ENCODE measurements at regions not wholly inside any gene's neighbourhood (a gene's known extent, or its start where the extent isn't known, plus 50 kb on each side); places are given as distances from the start of the nearest gene placed in this dataset.
"Not testable (repeated sequence)": the region's sequence is repeated elsewhere in the genome, so short reads cannot be mapped to it uniquely, and the experiment has no call there.

DNA sequence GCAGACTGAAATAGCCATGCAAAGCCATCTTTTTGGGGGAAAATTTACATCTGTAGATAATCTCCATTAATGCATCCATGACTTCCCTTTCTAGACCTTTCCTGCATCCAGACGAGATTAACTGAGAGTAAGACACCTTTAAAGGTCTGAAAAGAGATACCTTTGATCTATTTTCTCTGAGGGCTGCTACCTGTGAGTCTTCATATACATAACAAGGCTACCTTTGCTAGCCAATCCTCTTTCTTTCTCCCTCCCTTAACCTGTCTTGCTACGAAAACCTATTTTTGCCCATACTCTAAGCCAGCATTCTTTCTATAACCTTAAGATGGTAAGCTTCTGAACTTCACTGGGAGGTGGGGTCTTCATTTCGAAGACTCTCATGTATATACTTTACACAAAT is 908.5 kb upstream of the FBXO33 start:
- DNase-seq (ENCODE audit: low read depth): no peak
- H3K4me3 ChIP-seq (ENCODE audit: low read depth, low read length): no peak overlapping the region
- no peaks in the 10 kb centered on the region for H3K27me3 ChIP-seq (ENCODE audit: control insufficient read depth, insufficient read depth, low read length)
- no peaks in the 10 kb centered on the region for H3K36me3 ChIP-seq (ENCODE audit: control insufficient read depth, insufficient read depth, low read length)
- TF ChIP-seq, protein P1, sequence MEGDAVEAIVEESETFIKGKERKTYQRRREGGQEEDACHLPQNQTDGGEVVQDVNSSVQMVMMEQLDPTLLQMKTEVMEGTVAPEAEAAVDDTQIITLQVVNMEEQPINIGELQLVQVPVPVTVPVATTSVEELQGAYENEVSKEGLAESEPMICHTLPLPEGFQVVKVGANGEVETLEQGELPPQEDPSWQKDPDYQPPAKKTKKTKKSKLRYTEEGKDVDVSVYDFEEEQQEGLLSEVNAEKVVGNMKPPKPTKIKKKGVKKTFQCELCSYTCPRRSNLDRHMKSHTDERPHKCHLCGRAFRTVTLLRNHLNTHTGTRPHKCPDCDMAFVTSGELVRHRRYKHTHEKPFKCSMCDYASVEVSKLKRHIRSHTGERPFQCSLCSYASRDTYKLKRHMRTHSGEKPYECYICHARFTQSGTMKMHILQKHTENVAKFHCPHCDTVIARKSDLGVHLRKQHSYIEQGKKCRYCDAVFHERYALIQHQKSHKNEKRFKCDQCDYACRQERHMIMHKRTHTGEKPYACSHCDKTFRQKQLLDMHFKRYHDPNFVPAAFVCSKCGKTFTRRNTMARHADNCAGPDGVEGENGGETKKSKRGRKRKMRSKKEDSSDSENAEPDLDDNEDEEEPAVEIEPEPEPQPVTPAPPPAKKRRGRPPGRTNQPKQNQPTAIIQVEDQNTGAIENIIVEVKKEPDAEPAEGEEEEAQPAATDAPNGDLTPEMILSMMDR (IDR thresholded peaks at IDR 0.05; ENCODE audit: insufficient read depth, low read length, poor library complexity, severe bottlenecking): no peak

DNA sequence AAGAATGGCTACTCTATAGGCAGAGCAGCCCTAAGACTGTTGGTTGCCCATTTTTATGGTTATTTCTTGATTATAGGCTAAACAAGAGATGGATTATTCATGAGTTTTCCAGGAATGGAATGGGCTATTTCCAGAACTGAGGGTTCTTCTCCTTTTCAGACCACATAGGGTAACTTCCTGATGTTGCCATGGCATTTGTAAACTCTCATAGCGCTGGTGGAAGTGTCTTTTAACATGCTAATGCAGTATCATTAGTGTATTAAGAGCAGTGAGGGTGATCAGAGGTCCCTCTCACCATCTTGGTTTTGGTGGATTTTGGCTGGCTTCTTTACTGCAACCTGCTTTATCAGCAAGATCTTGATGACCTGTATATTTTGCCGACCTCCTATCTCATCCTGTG is 904.6 kb upstream of the FBXO33 start:
- Histone ChIP-seq H3K4me3 (ENCODE audit: low read depth, low read length) (no peak overlapping the region), H3K36me3 (ENCODE audit: control insufficient read depth, insufficient read depth, low read length) (no peaks in the 10 kb centered on the region), H3K27me3 (ENCODE audit: control insufficient read depth, insufficient read depth, low read length) (no peaks in the 10 kb centered on the region)
- TF ChIP-seq, protein P1 (IDR thresholded peaks at IDR 0.05; ENCODE audit: insufficient read depth, low read length, poor library complexity, severe bottlenecking): no peak
- no peak for DNase-seq (ENCODE audit: low read depth)

DNA sequence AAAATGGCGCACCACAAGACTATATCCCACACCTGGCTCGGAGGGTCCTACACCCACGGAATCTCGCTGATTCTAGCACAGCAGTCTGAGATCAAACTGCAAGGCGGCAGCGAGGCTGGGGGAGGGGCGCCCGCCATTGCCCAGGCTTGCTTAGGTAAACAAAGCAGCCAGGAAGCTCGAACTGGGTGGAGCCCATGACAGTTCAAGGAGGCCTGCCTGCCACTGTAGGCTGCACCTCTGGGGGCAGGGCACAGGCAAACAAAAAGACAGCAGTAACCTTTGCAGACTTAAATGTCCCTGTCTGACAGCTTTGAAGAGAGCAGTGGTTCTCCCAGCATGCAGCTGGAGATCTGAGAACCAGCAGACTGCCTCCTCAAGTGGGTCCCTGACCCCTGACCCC is 894.3 kb upstream of the FBXO33 start:
- not testable (repeated sequence) for DNase-seq (ENCODE audit: low read depth); H3K4me3 ChIP-seq (ENCODE audit: low read depth, low read length); H3K27me3 ChIP-seq (ENCODE audit: control insufficient read depth, insufficient read depth, low read length); H3K36me3 ChIP-seq (ENCODE audit: control insufficient read depth, insufficient read depth, low read length)

DNA sequence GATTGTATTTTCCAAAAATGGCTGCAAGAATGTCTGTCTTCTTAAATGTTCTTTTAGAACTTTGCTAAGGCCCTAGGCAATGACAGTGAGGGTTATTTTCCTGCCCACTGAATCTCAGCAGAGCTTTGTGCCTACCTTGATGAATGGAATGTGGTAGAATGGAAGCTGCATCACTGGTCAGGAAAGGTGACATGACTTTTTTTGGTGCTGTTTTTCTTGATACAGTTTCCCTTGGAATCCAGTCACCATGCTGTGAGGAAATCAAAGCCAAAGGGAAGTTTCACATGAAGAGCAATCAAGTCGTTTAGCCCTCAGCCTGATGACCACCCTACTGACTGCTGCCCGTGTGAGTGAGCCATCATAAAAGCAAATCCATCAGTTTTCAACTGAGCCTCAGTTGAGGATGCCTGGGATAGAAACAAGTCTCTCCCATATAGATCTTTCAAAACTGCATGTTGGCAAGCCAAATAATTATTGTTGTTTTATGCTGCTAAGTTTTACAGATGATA is 886.0 kb upstream of the FBXO33 start:
- TF ChIP-seq, protein P1 (IDR thresholded peaks at IDR 0.05; ENCODE audit: insufficient read depth, low read length, poor library complexity, severe bottlenecking): no peak
- DNase-seq (ENCODE audit: low read depth): no peak
- H3K36me3 ChIP-seq (ENCODE audit: control insufficient read depth, insufficient read depth, low read length): no peaks in the 10 kb centered on the region
- H3K27me3 ChIP-seq (ENCODE audit: control insufficient read depth, insufficient read depth, low read length): no peaks in the 10 kb centered on the region
- H3K4me3 ChIP-seq (ENCODE audit: low read depth, low read length): no peak overlapping the region

DNA sequence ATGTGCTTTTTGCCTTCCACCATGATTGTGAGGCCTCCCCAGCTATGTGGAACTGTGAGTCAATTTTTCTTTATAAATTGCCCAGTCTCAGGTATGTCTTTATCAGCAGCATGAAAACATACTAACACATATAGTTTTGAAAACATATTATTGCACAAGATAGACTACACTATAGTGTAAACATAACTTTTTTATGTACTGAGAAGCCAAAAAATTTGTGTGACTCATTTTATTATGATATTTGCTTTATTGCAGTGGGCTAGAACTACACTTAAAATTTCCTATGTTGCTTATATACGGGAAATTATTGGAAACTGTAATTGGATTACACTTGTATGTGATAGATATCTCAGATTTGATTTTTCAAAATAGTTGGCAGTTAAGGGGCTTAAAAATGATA is 885.5 kb upstream of the FBXO33 start:
- H3K4me3 ChIP-seq (ENCODE audit: low read depth, low read length): no peak overlapping the region

DNA sequence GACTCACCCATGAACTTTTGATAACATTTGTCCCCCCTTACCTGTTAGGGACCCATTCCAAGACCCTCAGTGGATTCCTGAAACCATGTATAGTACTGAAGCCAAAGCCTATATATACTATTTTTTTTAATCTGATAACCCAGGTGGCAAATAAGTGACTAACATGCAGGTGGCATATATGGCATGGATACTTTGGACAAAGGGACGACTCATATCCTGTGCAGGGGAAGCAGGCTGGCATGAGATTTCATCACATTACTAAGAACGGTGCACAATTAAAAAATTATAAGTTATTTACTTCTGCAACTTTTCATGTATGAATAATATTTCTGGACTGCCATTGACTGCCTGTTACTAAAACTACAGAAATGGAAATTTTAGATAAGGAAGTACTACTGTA is 880.1 kb upstream of the FBXO33 start:
- peak; percentile 23 for DNase-seq (ENCODE audit: low read depth)
- H3K4me3 ChIP-seq (ENCODE audit: low read depth, low read length): no peak overlapping the region
- H3K27me3 ChIP-seq (ENCODE audit: control insufficient read depth, insufficient read depth, low read length): no peaks in the 10 kb centered on the region
- TF ChIP-seq, protein P1 (IDR thresholded peaks at IDR 0.05; ENCODE audit: insufficient read depth, low read length, poor library complexity, severe bottlenecking): no peak
- H3K36me3 ChIP-seq (ENCODE audit: control insufficient read depth, insufficient read depth, low read length): no peaks in the 10 kb centered on the region

More for the DNA sequence above, 885.5 kb upstream of the FBXO33 start:
- Histone ChIP-seq H3K27me3 (ENCODE audit: control insufficient read depth, insufficient read depth, low read length) (no peaks in the 10 kb centered on the region), H3K36me3 (ENCODE audit: control insufficient read depth, insufficient read depth, low read length) (no peaks in the 10 kb centered on the region)
- TF ChIP-seq, protein P1 (IDR thresholded peaks at IDR 0.05; ENCODE audit: insufficient read depth, low read length, poor library complexity, severe bottlenecking): no peak
- no peak for DNase-seq (ENCODE audit: low read depth)
